Common myeloid progenitor, CD34-positive (primary cell): ENCODE measurements at regions not wholly inside any gene's neighbourhood (a gene's known extent, or its start where the extent isn't known, plus 50 kb on each side); places are given as distances from the start of the nearest gene placed in this dataset.

Source experiments
- CTCF ChIA-PET: fragments of 350-600 bp; sonication (Branson Sonifier 250); formaldehyde crosslinking; loops from one replicate; lab custom pipeline; 2021; ENCODE audit warnings: antibody characterized with exemption; lab: Charles Lee
- POLR2A ChIA-PET: fragments of 350-600 bp; sonication (Branson Sonifier 250); formaldehyde crosslinking; loops from one replicate; lab custom pipeline; 2021; ENCODE audit warnings: antibody characterized with exemption; lab: Charles Lee
- DNase-seq, 3 donors: peaks; one replicate each; pipeline versions ENCODE4 v3.0.0 to v3.0.0-alpha.2; 2013
- H3K27ac ChIP-seq, 2 experiments: 1 replicate in 1 of 2; 2 replicates in 1 of 2; pipeline ENCODE4 v1.7.0; 2013; ENCODE audit warnings: inconsistent platforms in 2 of 2, low read length in 2 of 2, mild to moderate bottlenecking in 2 of 2, low read depth in 1 of 2, moderate library complexity in 1 of 2; ENCODE audit not compliant: severe bottlenecking in 2 of 2, insufficient read depth in 1 of 2, poor library complexity in 1 of 2
- H3K27me3 ChIP-seq, 5 experiments: replicated peaks in 2 of 5; 1 replicate in 3 of 5; 2 replicates in 2 of 5; pipeline versions ENCODE4 v1.6.1 to v1.7.0; 2013; ENCODE audit warnings: low read length in 4 of 5, mild to moderate bottlenecking in 2 of 5, moderate library complexity in 2 of 5, inconsistent platforms in 1 of 5; ENCODE audit not compliant: insufficient read depth in 5 of 5, control insufficient read depth in 4 of 5
- H3K36me3 ChIP-seq, 4 experiments: 1 replicate in 2 of 4; 2 replicates in 2 of 4; pipeline versions ENCODE4 v1.6.1 to v1.7.0; 2013; ENCODE audit warnings: low read length in 3 of 4, control low read depth in 1 of 4, mild to moderate bottlenecking in 1 of 4; ENCODE audit not compliant: control insufficient read depth in 4 of 4, insufficient read depth in 4 of 4
- H3K4me1 ChIP-seq, 4 experiments: 1 replicate in 3 of 4; 2 replicates in 1 of 4; pipeline versions ENCODE4 v1.6.1 to v1.7.1; 2013; ENCODE audit warnings: low read length in 3 of 4, mild to moderate bottlenecking in 3 of 4, control low read depth in 1 of 4, inconsistent platforms in 1 of 4, moderate library complexity in 1 of 4; ENCODE audit not compliant: control insufficient read depth in 4 of 4, insufficient read depth in 4 of 4; ENCODE audit errors: control extremely low read depth in 1 of 4
- H3K4me3 ChIP-seq, 7 experiments: 1 replicate in 4 of 7; 2 replicates in 3 of 7; pipeline versions ENCODE4 v1.5.1 to v1.7.0; 2013; ENCODE audit warnings: mild to moderate bottlenecking in 7 of 7, low read length in 6 of 7, moderate library complexity in 6 of 7, inconsistent platforms in 2 of 7, low read depth in 2 of 7, control low read depth in 1 of 7; ENCODE audit not compliant: insufficient read depth in 4 of 7, control insufficient read depth in 1 of 7; ENCODE audit errors: extremely low read depth in 1 of 7
- H3K9me3 ChIP-seq, 5 experiments: 1 replicate in 4 of 5; 2 replicates in 1 of 5; pipeline versions ENCODE4 v1.6.1 to v1.7.1; 2013; ENCODE audit warnings: low read length in 4 of 5, mild to moderate bottlenecking in 2 of 5, inconsistent platforms in 1 of 5, low read depth in 1 of 5, moderate library complexity in 1 of 5; ENCODE audit not compliant: control insufficient read depth in 4 of 5, insufficient read depth in 2 of 5; ENCODE audit errors: control extremely low read depth in 1 of 5
- WGBS: methylation state at CpG from one replicate; pipeline ENCODE4 v1.1.5; 2013; ENCODE audit not compliant: insufficient coverage; 5-methylcytosine and 5-hydroxymethylcytosine counted together

DNA sequence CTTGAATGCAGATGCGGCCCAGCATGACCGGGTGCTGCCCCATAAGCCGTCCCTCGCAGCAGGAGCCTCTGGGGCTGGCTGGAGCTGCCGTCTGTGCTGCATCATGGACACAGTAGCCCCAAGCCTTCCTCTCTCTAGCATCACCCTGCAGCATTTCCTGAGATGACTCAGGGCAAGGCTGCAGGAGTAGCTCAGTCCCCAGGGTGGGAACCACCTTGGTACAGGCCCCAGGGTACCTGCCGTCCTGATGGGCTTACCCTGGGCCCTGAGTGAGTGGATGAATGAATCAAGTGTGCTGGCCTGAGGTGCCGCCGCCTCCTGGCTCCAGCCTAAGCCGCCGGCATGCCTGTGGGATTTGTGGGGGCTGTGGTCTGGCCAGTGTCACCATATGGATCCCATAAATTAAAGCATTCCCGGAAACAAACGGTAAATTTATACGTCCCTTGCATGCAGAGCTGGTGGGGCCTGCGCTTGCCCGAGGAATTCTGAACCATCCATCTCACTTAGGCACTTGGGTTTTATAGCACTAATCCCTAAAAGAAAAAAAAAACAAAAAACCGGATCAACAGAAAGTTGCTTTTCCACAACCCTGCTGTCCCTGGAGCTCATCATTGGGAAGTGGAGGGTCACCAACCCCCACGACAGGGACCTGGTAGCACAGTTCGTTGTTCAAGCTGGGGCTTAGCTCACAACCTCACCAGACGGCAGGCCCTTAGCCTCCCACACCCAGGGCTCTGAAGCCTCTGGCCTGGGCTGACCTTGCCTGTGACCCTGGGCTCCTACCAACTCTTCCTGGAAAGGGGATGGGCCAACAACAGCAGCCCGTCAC is 242.6 kb upstream of the CIBAR2 start:
- Histone ChIP-seq H3K9me3 (peaks cover 0 to 5% (median 4%) of the 10 kb centered on the region in 5 experiments), H3K27me3 (no peaks in the 10 kb centered on the region), H3K4me3 (no peak overlapping the region), H3K27ac (peak overlapping the region in 1 of 2 experiments; percentile 49), H3K4me1 (peaks cover 0 to 31% (median 10%) of the 10 kb centered on the region in 4 experiments), H3K36me3 (no peaks in the 10 kb centered on the region)
- WGBS = 43% methylated on average over 17 of the region's 20 CpGs
- DNase-seq = peak in 2 of 3 donors; percentile 78 to 82
- ChIA-PET POLR2A (interaction anchor here (0.6 kb wide), 1 partner anchor 351 kb away, joined by 4 read pairs; no protein-coding TSS in a partner anchor), CTCF (interaction anchor here (0.9 to 2.7 kb wide), 12 partner anchors 10 to 64 kb away, joined by 3 to 13 read pairs (median 6); no protein-coding TSS in a partner anchor)

GRCh38 chr16:85355515-85355837 is 243.2 kb upstream of the CIBAR2 start:
- 94% methylated on average over 6 of the region's 7 CpGs for WGBS
- Histone ChIP-seq H3K4me3 (no peak overlapping the region), H3K9me3 (peaks cover 0 to 5% (median 4%) of the 10 kb centered on the region in 5 experiments), H3K27me3 (no peaks in the 10 kb centered on the region), H3K4me1 (peaks cover 0 to 28% (median 10%) of the 10 kb centered on the region in 4 experiments), H3K27ac (no peak overlapping the region), H3K36me3 (no peaks in the 10 kb centered on the region)
- ChIA-PET POLR2A (interaction anchor here (0.6 kb wide), 1 partner anchor 350 kb away, joined by 4 read pairs; no protein-coding TSS in a partner anchor), CTCF (interaction anchor here (1.0 to 2.7 kb wide), 6 partner anchors 10 to 51 kb away, joined by 3 to 13 read pairs (median 8); no protein-coding TSS in a partner anchor)
- no peak for DNase-seq

GRCh38 chr16:85356157-85356556 is 243.9 kb upstream of the CIBAR2 start:
- WGBS = 92% methylated on average over 16 of the region's 17 CpGs

DNA sequence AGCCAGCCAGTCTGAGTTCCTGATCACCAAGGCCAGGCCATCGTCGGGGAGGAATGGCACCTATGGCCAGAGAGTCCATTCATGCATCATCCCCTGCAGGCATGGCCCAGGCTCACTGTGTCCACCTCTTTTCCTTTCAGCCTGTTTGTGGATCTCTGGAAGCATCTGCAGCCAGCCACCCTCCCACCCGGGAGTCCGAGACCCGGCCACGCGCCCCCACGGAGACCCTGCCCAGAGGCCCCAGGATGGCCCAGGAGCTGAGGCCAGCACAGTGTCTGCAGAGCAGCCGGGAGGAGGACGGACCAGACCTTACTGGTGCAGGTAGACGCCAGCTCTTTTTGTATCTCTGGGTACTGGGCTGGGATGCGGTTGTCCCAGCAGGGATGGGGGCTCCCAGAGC is 245.1 kb upstream of the CIBAR2 start:
- H3K4me1 ChIP-seq = peaks cover 0 to 22% (median 10%) of the 10 kb centered on the region in 4 experiments
- POLR2A ChIA-PET = no interaction called here

More at GRCh38 chr16:85356157-85356556, 243.9 kb upstream of the CIBAR2 start:
- no peaks in the 10 kb centered on the region for H3K36me3 ChIP-seq
- no peak overlapping the region for H3K27ac ChIP-seq
- peaks cover 0 to 22% (median 10%) of the 10 kb centered on the region in 4 experiments for H3K4me1 ChIP-seq
- H3K4me3 ChIP-seq = no peak overlapping the region
- no peaks in the 10 kb centered on the region for H3K27me3 ChIP-seq
- H3K9me3 ChIP-seq = peaks cover 0 to 5% (median 4%) of the 10 kb centered on the region in 5 experiments
- POLR2A ChIA-PET = no interaction called here
- DNase-seq = no peak
- CTCF ChIA-PET = interaction anchor here (0.5 to 2.7 kb wide), 4 partner anchors 8 to 341 kb away, joined by 3 to 13 read pairs (median 8); no protein-coding TSS in a partner anchor

GRCh38 chr16:85357924-85358505 is 245.7 kb upstream of the CIBAR2 start:
- H3K9me3 ChIP-seq = peaks cover 0 to 3% (median under 1%) of the 10 kb centered on the region in 5 experiments
- no peaks in the 10 kb centered on the region for H3K27me3 ChIP-seq
- POLR2A ChIA-PET = no interaction called here
- 96% methylated on average over 16 of the region's 17 CpGs for WGBS
- no peak for DNase-seq
- CTCF ChIA-PET = interaction anchor here (0.8 to 2.2 kb wide), 3 partner anchors 12 to 258 kb away, joined by 3 to 9 read pairs (median 3); no protein-coding TSS in a partner anchor
- no peak overlapping the region for H3K27ac ChIP-seq
- no peak overlapping the region for H3K4me3 ChIP-seq
- no peaks in the 10 kb centered on the region for H3K36me3 ChIP-seq
- H3K4me1 ChIP-seq = peaks cover 0 to 22% (median 10%) of the 10 kb centered on the region in 4 experiments

More for the DNA sequence above, 245.1 kb upstream of the CIBAR2 start:
- no peak overlapping the region for H3K27ac ChIP-seq
- H3K27me3 ChIP-seq = no peaks in the 10 kb centered on the region
- no peaks in the 10 kb centered on the region for H3K36me3 ChIP-seq
- no peak overlapping the region for H3K4me3 ChIP-seq
- CTCF ChIA-PET = no interaction called here
- H3K9me3 ChIP-seq = peaks cover 0 to 5% (median 4%) of the 10 kb centered on the region in 5 experiments
- DNase-seq = no peak
- 98% methylated on average over 9 of the region's 12 CpGs for WGBS

- CTCF ChIA-PET = interaction anchor here (0.8 to 2.2 kb wide), 4 partner anchors 11 to 258 kb away, joined by 3 to 9 read pairs (median 3); no protein-coding TSS in a partner anchor
- no peak overlapping the region for H3K27ac ChIP-seq
- POLR2A ChIA-PET = no interaction called here
- H3K36me3 ChIP-seq = no peaks in the 10 kb centered on the region
- WGBS = 99% methylated on average over 8 of the region's 10 CpGs
- no peaks in the 10 kb centered on the region for H3K27me3 ChIP-seq
- no peaks in the 10 kb centered on the region for H3K9me3 ChIP-seq
- DNase-seq = no peak
- no peak overlapping the region for H3K4me3 ChIP-seq
- H3K4me1 ChIP-seq = peaks cover 0 to 20% (median 8%) of the 10 kb centered on the region in 4 experiments
These were observed 246.5 kb upstream of the CIBAR2 start for GRCh38 chr16:85358704-85359146.
